Thoracic aorta (tissue), 2 donors: ENCODE measurements at regions not wholly inside any gene's neighbourhood (a gene's known extent, or its start where the extent isn't known, plus 50 kb on each side); places are given as distances from the start of the nearest gene placed in this dataset.

Source experiments
- ATAC-seq: fragments of 150-250 bp; one replicate; pipeline ENCODE4 v1.8.0; 2017; ENCODE audit warnings: low read depth; ENCODE audit not compliant: insufficient number of reproducible peaks, low FRiP score
- DNase-seq: peaks from one replicate; pipeline ENCODE4 v3.0.0-alpha.2; 2020; ENCODE audit warnings: low spot score
- H3K27ac ChIP-seq, 2 donors: fragments of 200-600 bp; sonication (generic); 1 replicate in 1 of 2; 2 replicates in 1 of 2; pipeline ENCODE4 v1.5.1; 2016; ENCODE audit warnings: mild to moderate bottlenecking in 2 of 2, moderate library complexity in 2 of 2
- H3K27me3 ChIP-seq: fragments of 200-600 bp; sonication (generic); replicated peaks from 2 replicates; pipeline ENCODE4 v1.6.0; 2016; ENCODE audit warnings: mild to moderate bottlenecking; ENCODE audit not compliant: insufficient read depth
- H3K36me3 ChIP-seq: fragments of 200-600 bp; sonication (generic); one replicate; pipeline ENCODE4 v1.5.1; 2016
- H3K4me1 ChIP-seq, 2 donors: fragments of 200-600 bp; sonication (generic); 1 replicate in 1 of 2; 2 replicates in 1 of 2; pipeline versions ENCODE4 v1.5.1 to v1.6.0; 2016; ENCODE audit warnings: low read depth in 2 of 2, mild to moderate bottlenecking in 1 of 2; ENCODE audit not compliant: control insufficient read depth in 1 of 2
- H3K4me3 ChIP-seq: fragments of 200-600 bp; sonication (generic); 2 replicates; pipeline ENCODE4 v1.5.1; 2016; ENCODE audit warnings: mild to moderate bottlenecking
- H3K9me3 ChIP-seq: fragments of 200-600 bp; sonication (generic); 2 replicates; pipeline ENCODE4 v1.5.1; 2016
- CTCF ChIP-seq: fragments of 200-600 bp; sonication (generic); IDR thresholded peaks from one replicate; pipeline ENCODE4 v1.5.1; 2019; ENCODE audit warnings: antibody characterized with exemption

GRCh38 chr7:98565103-98565502 is 52.0 kb upstream of the NPTX2 start:
- Histone ChIP-seq H3K4me3 (no peak overlapping the region), H3K36me3 (no peaks in the 10 kb centered on the region), H3K9me3 (no peaks in the 10 kb centered on the region), H3K27ac (no peak overlapping the region), H3K4me1 (no peaks in the 10 kb centered on the region), H3K27me3 (no peaks in the 10 kb centered on the region)
- TF ChIP-seq CTCF, result no peak
- no peak for DNase-seq
- ATAC-seq, result no peak

GRCh38 chr7:98562871-98563495 is 54.1 kb upstream of the NPTX2 start:
- Histone ChIP-seq H3K4me3 (no peak overlapping the region), H3K27me3 (no peaks in the 10 kb centered on the region), H3K27ac (no peak overlapping the region), H3K9me3 (no peaks in the 10 kb centered on the region), H3K36me3 (no peaks in the 10 kb centered on the region), H3K4me1 (no peaks in the 10 kb centered on the region)
- no peak for TF ChIP-seq CTCF
- no peak for DNase-seq
- no peak for ATAC-seq

GRCh38 chr7:98562381-98562823 is 54.7 kb upstream of the NPTX2 start:
- Histone ChIP-seq H3K4me1 (no peaks in the 10 kb centered on the region), H3K36me3 (no peaks in the 10 kb centered on the region), H3K27me3 (no peaks in the 10 kb centered on the region), H3K9me3 (no peaks in the 10 kb centered on the region), H3K27ac (no peak overlapping the region), H3K4me3 (no peak overlapping the region)
- TF ChIP-seq CTCF, result no peak
- no peak for DNase-seq
- no peak for ATAC-seq

- no peaks in the 10 kb centered on the region for H3K9me3 ChIP-seq
- no peaks in the 10 kb centered on the region for H3K36me3 ChIP-seq
- TF ChIP-seq CTCF, result no peak
- H3K4me3 ChIP-seq, result no peak overlapping the region
- H3K4me1 ChIP-seq, result no peaks in the 10 kb centered on the region
- no peak overlapping the region for H3K27ac ChIP-seq
- H3K27me3 ChIP-seq, result no peaks in the 10 kb centered on the region
- no peak for DNase-seq
- ATAC-seq, result no peak
Measured at GRCh38 chr7:98559958-98560357, 57.1 kb upstream of the NPTX2 start.

- Histone ChIP-seq H3K36me3 (no peaks in the 10 kb centered on the region), H3K27me3 (no peaks in the 10 kb centered on the region), H3K4me1 (no peaks in the 10 kb centered on the region), H3K9me3 (no peaks in the 10 kb centered on the region), H3K27ac (no peak overlapping the region), H3K4me3 (no peak overlapping the region)
- ATAC-seq, result no peak
- no peak for TF ChIP-seq CTCF
- no peak for DNase-seq
Measured at GRCh38 chr7:98559219-98559618, 57.9 kb upstream of the NPTX2 start.
